ENCODE measurements at regions not wholly inside any gene's neighbourhood (a gene's known extent, or its start where the extent isn't known, plus 50 kb on each side); places are given as distances from the start of the nearest gene placed in this dataset.

- no peak for DNase-seq (ENCODE audit: low spot score)
Measured at GRCh38 chr16:82236875-82237274, 66.9 kb upstream of the MPHOSPH6 start.

GRCh38 chr16:82236415-82236814, 66.4 kb upstream of the MPHOSPH6 start:
- DNase-seq (ENCODE audit: low spot score) = no peak

- no peak for DNase-seq (ENCODE audit: low spot score)
Measured at GRCh38 chr16:82232806-82233205, 62.8 kb upstream of the MPHOSPH6 start.

GRCh38 chr16:82231008-82231787, 61.2 kb upstream of the MPHOSPH6 start:
- no peak for DNase-seq (ENCODE audit: low spot score)

- peak; percentile 80 for DNase-seq (ENCODE audit: low spot score)
Measured at GRCh38 chr16:82229800-82230619, 60.0 kb upstream of the MPHOSPH6 start.

- DNase-seq (ENCODE audit: low spot score) = no peak
Measured at GRCh38 chr16:82226327-82226726, 56.3 kb upstream of the MPHOSPH6 start.

GRCh38 chr16:82224821-82225220, 54.8 kb upstream of the MPHOSPH6 start:
- DNase-seq (ENCODE audit: low spot score) = no peak

- DNase-seq (ENCODE audit: low spot score) = no peak
Measured at GRCh38 chr16:82220541-82220940, 50.5 kb upstream of the MPHOSPH6 start.
